GOT3 (cell line): ENCODE measurements at regions not wholly inside any gene's neighbourhood (a gene's known extent, or its start where the extent isn't known, plus 50 kb on each side); places are given as distances from the start of the nearest gene placed in this dataset.
"Not testable (repeated sequence)": the region's sequence is repeated elsewhere in the genome, so short reads cannot be mapped to it uniquely, and the experiment has no call there.

Source experiments
- DNase-seq: peaks from one replicate; lab custom pipeline; 2025; ENCODE audit warnings: mixed read lengths; lab: John Stamatoyannopoulos, UW

DNA sequence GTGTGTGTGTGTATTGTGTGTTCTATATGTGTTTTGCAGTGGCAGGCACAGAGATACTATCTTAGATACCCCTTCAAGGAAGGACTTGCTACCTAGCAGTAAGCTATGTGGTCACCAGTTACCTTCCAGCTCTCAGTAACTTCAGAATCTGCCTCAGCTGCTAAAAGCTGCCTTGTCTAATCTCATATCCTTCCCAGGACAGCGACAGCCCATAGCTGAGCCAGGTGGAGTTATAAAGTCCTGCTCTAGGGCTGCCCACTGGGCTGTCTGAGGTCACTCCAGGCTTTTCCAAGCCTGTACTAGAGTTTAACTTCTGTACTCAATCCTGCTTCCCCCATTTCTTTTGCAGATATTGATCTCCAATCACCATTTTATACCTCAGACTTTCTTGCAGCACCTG is 942.6 kb downstream of the GALC start:
- no peak for DNase-seq

DNA sequence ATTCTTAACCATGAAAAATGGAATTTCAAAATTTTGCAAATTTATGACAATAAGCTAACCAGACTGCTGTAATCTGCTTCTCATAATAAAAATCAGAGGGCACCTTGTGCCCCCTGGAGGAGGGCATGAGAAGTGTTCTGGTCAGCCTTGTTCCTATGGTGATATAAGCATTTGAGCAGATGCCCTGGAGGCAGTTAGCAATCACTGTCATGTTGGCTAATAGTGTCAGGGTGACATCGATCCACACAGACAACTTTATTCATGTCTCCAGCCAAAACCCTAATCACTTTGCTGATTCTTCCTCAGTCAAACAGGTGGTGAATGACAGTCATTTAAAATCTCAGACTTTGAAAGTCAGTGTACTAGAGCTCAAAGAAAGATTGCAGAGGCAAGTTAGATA is 943.0 kb downstream of the GALC start:
- no peak for DNase-seq

GRCh38 chr14:87046960-87047359 is 946.0 kb downstream of the GALC start:
- no peak for DNase-seq

DNA sequence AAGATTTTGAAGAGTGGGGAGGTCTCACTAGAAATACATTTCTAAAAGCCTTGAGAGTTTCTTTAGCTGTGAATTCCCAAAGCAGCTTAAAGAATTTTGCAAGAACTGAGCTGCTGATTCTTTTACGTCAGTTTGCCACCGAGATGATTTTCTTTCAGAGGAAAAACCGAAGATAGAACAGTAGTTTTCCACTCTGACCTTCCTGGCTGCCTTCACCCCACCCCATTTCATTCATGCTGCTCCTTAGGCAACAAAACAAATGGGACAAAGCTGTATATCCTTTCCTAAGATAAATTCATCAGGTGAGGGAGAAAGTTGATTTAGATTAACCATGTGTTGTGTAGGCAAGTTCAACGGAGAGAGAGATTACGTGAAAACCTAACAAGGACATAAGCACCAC is 947.0 kb downstream of the GALC start:
- DNase-seq: no peak

GRCh38 chr14:87045246-87045645 is 947.7 kb downstream of the GALC start:
- DNase-seq: no peak

DNA sequence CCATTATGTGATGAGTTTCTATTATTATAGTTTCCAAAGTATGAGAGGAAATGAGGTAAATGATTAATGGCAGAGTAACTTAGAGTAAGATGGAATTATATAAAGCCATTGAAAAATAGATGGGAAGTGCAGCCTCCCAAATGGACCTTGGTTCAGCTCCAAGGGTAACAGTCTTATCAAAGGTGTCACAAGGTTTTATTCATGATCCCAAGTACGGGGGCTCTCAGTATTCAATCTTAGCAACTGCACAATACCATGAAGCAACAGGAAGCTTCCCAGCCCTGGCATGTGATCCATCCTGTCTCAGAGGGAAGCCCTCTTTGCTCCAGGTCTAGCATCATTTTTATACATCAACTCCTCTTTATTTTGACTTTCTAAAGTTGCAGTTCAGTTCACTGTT is 948.2 kb downstream of the GALC start:
- DNase-seq: no peak

DNA sequence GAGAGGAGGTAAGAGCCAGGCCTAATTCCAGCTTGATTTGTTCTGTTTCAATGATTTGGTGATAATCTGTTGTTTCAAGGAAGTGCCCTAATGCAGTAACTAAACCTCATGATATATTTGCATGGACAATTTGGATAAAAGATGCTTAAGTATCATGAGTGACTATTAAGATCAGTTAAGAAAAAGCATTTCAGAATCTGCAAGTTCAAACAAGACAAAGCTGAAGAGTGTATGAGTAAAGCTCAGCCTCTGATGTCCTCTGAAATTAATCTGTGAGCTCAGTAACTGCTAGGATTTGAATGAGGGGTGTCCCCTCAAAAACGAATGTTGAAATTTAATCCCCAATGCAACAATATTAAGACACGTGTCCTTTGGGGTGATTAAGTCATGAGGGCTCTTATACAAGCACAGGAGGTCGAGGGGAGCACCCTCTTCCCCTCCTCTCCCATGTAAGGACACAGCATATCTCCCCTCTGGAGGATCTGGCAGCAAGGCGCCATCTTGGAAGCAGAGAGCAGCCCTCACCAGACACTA is 949.2 kb downstream of the GALC start:
- DNase-seq: no peak

GRCh38 chr14:87042354-87042753 is 950.6 kb downstream of the GALC start:
- no peak for DNase-seq

DNA sequence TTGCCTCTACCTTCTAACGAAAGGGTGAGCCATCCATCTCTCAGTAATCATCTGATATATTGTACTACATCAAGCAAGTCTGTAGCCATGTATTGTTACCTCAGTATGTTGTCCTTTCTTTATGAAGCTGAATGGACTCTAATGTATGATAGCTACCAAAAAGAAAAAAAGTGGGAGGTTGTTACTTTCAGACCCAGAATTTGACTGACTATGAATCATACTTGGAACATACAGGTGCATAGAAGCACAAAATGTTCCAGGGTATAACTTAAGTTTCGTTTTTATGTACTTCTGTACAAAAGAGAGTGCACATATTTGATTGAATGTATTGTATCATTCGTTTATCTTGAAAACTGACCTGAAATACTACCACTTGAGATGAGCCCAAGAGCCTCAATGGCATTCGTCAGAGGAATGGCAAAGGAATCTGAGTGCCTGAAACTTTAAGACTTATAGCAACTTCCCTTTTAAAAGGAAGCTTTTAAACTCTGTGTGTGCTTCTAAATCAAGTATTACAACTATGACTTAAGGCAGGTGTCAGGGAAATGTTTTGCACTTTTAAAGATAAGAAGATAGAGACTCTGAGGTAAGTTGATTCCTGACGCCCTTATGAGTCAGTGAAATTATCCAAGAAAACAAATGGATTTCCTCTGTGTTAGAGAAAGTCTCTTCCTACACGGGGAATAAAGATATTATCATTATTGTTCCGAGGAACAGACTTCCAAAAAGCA is 951.5 kb downstream of the GALC start:
- no peak for DNase-seq

DNA sequence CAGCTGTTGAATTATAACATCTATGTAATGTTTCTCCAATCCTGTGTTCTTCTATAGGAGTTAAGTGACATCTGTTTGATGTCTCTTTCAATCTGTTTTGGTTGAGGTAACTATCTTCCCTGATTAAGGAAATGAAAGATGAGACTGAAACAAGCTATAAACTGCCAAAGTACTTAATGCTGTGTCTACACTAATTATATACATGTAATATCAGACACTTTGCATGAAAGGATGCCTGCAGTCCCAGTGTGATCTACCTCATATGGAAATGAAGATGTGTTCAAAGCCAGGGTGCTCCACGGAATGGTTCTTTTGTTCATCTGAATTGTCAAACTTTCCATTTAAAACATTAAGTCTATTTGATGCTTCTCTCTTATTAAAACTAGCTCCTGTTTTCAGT is 958.3 kb downstream of the GALC start:
- DNase-seq: no peak

- DNase-seq: no peak
These were observed 962.8 kb downstream of the GALC start for GRCh38 chr14:87030197-87030596.

DNA sequence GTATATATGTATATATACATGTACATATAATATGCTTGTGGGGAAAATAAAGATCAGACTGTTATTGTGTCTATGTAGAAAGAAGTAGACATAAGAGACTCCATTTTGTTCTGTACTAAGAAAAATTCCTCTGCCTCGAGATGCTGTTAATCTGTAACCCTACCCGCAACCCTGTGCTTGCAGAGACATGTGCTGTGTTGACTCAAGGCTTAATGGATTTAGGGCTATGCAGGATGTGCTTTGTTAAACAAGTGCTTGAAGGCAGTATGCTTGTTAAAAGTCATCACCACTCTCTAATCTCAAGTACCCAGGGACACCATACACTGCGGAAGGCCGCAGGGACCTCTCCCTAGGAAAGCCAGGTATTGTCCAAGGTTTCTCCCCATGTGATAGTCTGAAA is 972.9 kb downstream of the GALC start:
- not testable (repeated sequence) for DNase-seq

DNA sequence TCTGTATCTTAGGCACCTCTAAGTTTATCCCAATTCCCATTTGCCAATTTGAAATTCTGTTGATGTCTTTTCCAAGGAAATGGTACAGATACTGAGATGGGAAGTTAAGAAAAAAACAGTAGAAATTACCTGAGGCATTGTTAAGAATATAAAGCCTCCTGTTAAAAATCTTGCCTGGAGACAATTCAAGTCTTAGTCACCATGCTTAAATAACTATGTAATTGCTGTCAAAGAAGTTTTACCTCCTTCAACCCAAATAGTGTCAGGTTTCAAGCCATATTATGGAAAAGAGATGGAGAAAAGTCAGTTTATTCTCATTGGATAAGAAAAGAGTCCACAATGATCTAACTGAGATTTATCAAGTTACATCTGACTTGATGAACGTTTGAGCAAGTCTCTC is 974.7 kb downstream of the GALC start:
- no peak for DNase-seq

- DNase-seq: no peak
These were observed 975.6 kb downstream of the GALC start for GRCh38 chr14:87017335-87017734.

- no peak for DNase-seq
These were observed 978.1 kb downstream of the GALC start for GRCh38 chr14:87014856-87015255.

DNA sequence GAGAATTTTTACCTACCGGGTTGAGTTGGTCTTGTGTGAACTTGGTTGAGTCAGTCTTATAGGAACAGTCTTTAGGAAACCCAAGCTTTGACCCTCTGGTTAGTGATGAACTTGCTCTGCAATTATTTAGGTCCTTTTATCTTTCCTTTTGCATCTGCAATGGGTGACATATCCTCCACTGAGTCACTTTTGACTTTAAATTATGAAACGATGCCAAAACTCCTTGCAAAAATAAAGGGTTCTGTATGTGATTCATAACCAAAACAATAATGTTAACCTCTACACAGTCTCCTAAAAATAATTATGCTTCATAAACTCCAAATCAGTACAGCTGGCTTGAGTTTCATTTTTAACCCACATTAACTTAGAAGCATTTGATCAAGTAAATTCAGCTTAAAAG is 979.4 kb downstream of the GALC start:
- no peak for DNase-seq

GRCh38 chr14:87008965-87009364 is 984.0 kb downstream of the GALC start:
- no peak for DNase-seq

GRCh38 chr14:87005280-87005679 is 987.7 kb downstream of the GALC start:
- no peak for DNase-seq

- no peak for DNase-seq
These were observed 990.2 kb downstream of the GALC start for GRCh38 chr14:87002776-87003175.

DNA sequence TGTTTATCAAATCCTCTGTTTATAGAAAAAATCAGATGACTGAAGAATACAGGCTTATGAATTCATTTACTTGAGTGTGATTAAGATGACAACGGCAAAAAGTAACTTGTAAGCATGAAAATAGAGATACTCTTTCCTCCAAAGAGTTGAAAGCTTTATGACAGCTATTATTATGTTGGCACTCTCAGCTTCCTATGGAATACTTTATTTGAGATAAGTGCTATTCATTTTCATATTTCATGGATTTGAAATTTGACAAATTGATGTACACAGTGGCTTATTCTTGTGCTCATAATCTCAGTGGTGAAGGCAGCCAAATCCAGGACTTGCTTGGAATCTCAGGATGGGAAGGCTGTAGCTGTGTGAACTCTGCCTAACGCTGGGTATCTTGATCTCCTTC is 991.6 kb downstream of the GALC start:
- DNase-seq: no peak

- DNase-seq: no peak
These were observed 992.9 kb downstream of the GALC start for GRCh38 chr14:87000081-87000480.

DNA sequence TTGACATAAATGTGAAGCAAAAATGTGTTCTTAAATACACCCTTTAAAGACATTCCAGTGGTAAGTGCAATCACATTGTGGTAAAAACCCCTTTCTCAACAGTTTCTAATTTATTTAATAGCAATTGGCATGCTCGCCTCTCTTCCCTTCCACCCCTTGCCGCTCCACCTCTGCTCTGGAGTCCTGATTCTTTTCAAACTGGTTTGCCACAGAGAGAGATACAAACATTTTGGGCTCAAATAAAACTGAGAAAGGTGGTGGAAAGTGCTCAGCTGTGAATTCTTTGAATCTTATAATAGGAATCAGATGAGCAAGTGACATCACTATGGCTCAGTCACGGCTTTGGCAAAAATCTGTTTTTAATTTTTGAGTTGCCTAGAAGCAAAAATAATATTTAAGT is 993.9 kb downstream of the GALC start:
- DNase-seq: no peak

DNA sequence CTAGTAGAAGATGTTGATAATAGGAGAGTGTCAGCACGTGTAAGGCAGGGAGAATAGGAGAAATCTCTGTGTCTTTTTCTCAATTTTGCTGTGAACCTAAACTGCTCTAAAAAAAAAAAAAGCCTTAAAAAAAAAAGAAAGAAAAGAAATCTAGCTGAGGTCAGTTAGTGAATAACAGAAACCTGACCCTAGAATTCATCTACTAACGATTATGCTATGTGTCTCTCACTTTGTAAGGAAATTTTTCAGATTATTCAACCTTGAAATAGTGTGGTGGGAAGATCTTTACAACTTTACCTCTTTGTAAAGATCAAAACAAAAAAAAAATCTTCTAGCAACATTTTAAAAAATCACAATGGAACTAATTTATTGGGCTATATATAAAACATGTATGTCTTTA is 995.7 kb downstream of the GALC start:
- no peak for DNase-seq

DNA sequence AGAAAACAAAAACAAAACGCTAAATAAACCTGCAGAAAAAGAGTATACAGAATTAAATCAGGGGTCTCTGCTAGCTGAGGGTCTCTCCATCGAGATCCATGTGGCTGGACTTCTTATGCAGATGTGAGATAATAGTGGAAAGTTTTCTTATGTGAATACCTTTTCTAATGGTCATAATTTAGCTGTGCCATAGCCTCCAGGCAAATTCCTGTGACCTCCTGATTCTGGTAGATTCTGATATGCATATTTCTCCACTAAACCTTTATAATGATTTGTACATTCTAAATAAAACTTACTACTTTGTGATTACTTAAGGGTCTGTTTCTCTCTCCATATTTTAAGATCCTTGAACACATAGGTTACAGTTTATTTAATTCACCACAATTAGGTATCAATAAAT is 1002.6 kb downstream of the GALC start:
- DNase-seq: no peak
